NB4 (cell line): ENCODE measurements at regions not wholly inside any gene's neighbourhood (a gene's known extent, or its start where the extent isn't known, plus 50 kb on each side); places are given as distances from the start of the nearest gene placed in this dataset.

Experiments
- CTCF ChIP-seq: IDR thresholded peaks from one replicate; pipeline ENCODE4 v1.5.1; 2012; ENCODE audit warnings: low read depth, low read length
- POLR2A ChIP-seq: IDR thresholded peaks from 2 replicates; pipeline ENCODE4 v1.6.1; 2011; ENCODE audit warnings: mild to moderate bottlenecking; ENCODE audit not compliant: insufficient read length; ENCODE audit errors: extremely low read depth

GRCh38 chr20:24059174-24059573, 70.6 kb upstream of the GGTLC1 start:
- TF ChIP-seq CTCF, result no peak
- TF ChIP-seq POLR2A, result no peak
